SIG-M5 treated with dmso at 0.1 percent for 504 hours (cell line): ENCODE measurements at regions not wholly inside any gene's neighbourhood (a gene's known extent, or its start where the extent isn't known, plus 50 kb on each side); places are given as distances from the start of the nearest gene placed in this dataset.
"Not testable (repeated sequence)": the region's sequence is repeated elsewhere in the genome, so short reads cannot be mapped to it uniquely, and the experiment has no call there.

Experiments
- DNase-seq: peaks from one replicate; lab custom pipeline; 2025; ENCODE audit not compliant: unreplicated experiment; lab: John Stamatoyannopoulos, UW

GRCh38 chr1:73100216-73100615 lies 817.9 kb upstream of the NEGR1 start:
- no peak for DNase-seq

- no peak for DNase-seq
These were observed 815.6 kb upstream of the NEGR1 start for GRCh38 chr1:73097917-73098316.

GRCh38 chr1:73096841-73097240 lies 814.5 kb upstream of the NEGR1 start:
- DNase-seq = no peak

- no peak for DNase-seq
These were observed 810.0 kb upstream of the NEGR1 start for GRCh38 chr1:73092383-73092782.

GRCh38 chr1:73066866-73067265 lies 784.5 kb upstream of the NEGR1 start:
- DNase-seq = no peak

GRCh38 chr1:73065339-73066041 lies 783.2 kb upstream of the NEGR1 start:
- DNase-seq = no peak

GRCh38 chr1:73056826-73057225 lies 774.5 kb upstream of the NEGR1 start:
- DNase-seq = no peak

GRCh38 chr1:73044241-73045036 lies 762.1 kb upstream of the NEGR1 start:
- no peak for DNase-seq

GRCh38 chr1:73042403-73042802 lies 760.1 kb upstream of the NEGR1 start:
- DNase-seq = no peak

- DNase-seq = no peak
These were observed 758.5 kb upstream of the NEGR1 start for GRCh38 chr1:73040811-73041210.

- no peak for DNase-seq
These were observed 751.9 kb upstream of the NEGR1 start for GRCh38 chr1:73034271-73034670.

- DNase-seq = no peak
These were observed 751.3 kb upstream of the NEGR1 start for GRCh38 chr1:73033640-73034039.

- DNase-seq = no peak
These were observed 747.2 kb upstream of the NEGR1 start for GRCh38 chr1:73029571-73029970.

- no peak for DNase-seq
These were observed 743.8 kb upstream of the NEGR1 start for GRCh38 chr1:73026114-73026513.

GRCh38 chr1:73009938-73010337 lies 727.6 kb upstream of the NEGR1 start:
- no peak for DNase-seq

- DNase-seq = no peak
These were observed 727.0 kb upstream of the NEGR1 start for GRCh38 chr1:73009311-73009710.

- DNase-seq = no peak
These were observed 715.3 kb upstream of the NEGR1 start for GRCh38 chr1:72997624-72998023.

- DNase-seq = no peak
These were observed 714.7 kb upstream of the NEGR1 start for GRCh38 chr1:72997041-72997440.

- not testable (repeated sequence) for DNase-seq
These were observed 705.5 kb upstream of the NEGR1 start for GRCh38 chr1:72987871-72988270.

- no peak for DNase-seq
These were observed 704.4 kb upstream of the NEGR1 start for GRCh38 chr1:72986591-72987290.

- not testable (repeated sequence) for DNase-seq
These were observed 702.7 kb upstream of the NEGR1 start for GRCh38 chr1:72985024-72985423.

GRCh38 chr1:72983011-72983410 lies 700.7 kb upstream of the NEGR1 start:
- DNase-seq = not testable (repeated sequence)
